GM23338 (cell line): ENCODE measurements at regions not wholly inside any gene's neighbourhood (a gene's known extent, or its start where the extent isn't known, plus 50 kb on each side); places are given as distances from the start of the nearest gene placed in this dataset.

ENCODE experiments used
- CREB1 ChIP-seq: fragments of 250-450 bp; sonication (Bioruptor Pico); IDR thresholded peaks from 2 replicates; pipeline ENCODE4 v1.5.0; 2020; ENCODE audit warnings: low read depth, mild to moderate bottlenecking, moderate library complexity
- EZH2 ChIP-seq: fragments of 200-600 bp; sonication (generic); IDR thresholded peaks from one replicate; pipeline ENCODE4 v1.8.0; 2017; ENCODE audit warnings: antibody characterized with exemption, mild to moderate bottlenecking, low read depth; ENCODE audit not compliant: unreplicated experiment
- EZH2phosphoT487 ChIP-seq: fragments of 200-600 bp; sonication (generic); IDR thresholded peaks from one replicate; pipeline ENCODE4 v1.8.1; 2018; ENCODE audit warnings: antibody characterized with exemption; ENCODE audit not compliant: unreplicated experiment
- JUNB ChIP-seq: IDR thresholded peaks from one replicate; pipeline ENCODE4 v1.6.1; 2016; ENCODE audit warnings: antibody characterized with exemption; ENCODE audit not compliant: unreplicated experiment
- POLR2AphosphoS5 ChIP-seq: IDR thresholded peaks from 2 replicates; pipeline ENCODE4 v1.6.1; 2016; ENCODE audit warnings: antibody characterized with exemption, low read depth
- STAT1 ChIP-seq: IDR thresholded peaks from one replicate; pipeline ENCODE4 v1.6.1; 2016; ENCODE audit warnings: antibody characterized with exemption; ENCODE audit not compliant: unreplicated experiment
- TF ChIP-seq, protein P1 (sequence below), 2 experiments: fragments of 200-600 bp in 1 of 2; sonication (generic) in 1 of 2; conservative IDR thresholded peaks; 2 replicates each; pipeline versions ENCODE4 v1.5.1 to v1.6.1; 2016 to 2017; ENCODE audit warnings: antibody characterized with exemption in 2 of 2, low read depth in 2 of 2, mild to moderate bottlenecking in 2 of 2, moderate library complexity in 1 of 2
- TF ChIP-seq, protein P2 (sequence below): IDR thresholded peaks from 2 replicates; pipeline ENCODE4 v1.6.1; 2016; ENCODE audit warnings: antibody characterized with exemption
- TF ChIP-seq, protein P3 (sequence below): IDR thresholded peaks from one replicate; pipeline ENCODE4 v1.6.1; 2018; ENCODE audit warnings: antibody characterized with exemption; ENCODE audit not compliant: unreplicated experiment
- TF ChIP-seq, protein P4 (sequence below): fragments of 250-450 bp; sonication (Bioruptor Pico); IDR thresholded peaks from 2 replicates; pipeline ENCODE4 v1.5.0; 2020; ENCODE audit warnings: mild to moderate bottlenecking, moderate library complexity

DNA sequence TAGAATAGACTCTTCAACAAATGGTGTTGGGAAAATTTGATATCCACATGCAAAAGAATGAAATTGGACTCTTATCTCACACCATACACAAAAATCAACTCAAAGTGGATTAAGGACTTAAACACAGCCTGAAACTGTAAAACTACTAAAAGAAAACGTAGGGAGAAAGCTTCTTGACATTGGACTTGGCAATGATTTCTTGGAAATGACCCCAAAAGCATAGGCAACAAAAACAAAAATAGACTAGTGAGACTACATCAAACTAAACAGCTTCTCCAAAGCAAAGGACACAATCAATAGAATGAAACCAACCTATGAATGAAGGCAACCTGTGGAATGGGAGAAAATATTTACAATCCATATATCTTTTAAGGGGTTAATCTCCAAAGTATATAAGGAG is 94.7 kb upstream of the INTU start:
- TF ChIP-seq, protein P1, sequence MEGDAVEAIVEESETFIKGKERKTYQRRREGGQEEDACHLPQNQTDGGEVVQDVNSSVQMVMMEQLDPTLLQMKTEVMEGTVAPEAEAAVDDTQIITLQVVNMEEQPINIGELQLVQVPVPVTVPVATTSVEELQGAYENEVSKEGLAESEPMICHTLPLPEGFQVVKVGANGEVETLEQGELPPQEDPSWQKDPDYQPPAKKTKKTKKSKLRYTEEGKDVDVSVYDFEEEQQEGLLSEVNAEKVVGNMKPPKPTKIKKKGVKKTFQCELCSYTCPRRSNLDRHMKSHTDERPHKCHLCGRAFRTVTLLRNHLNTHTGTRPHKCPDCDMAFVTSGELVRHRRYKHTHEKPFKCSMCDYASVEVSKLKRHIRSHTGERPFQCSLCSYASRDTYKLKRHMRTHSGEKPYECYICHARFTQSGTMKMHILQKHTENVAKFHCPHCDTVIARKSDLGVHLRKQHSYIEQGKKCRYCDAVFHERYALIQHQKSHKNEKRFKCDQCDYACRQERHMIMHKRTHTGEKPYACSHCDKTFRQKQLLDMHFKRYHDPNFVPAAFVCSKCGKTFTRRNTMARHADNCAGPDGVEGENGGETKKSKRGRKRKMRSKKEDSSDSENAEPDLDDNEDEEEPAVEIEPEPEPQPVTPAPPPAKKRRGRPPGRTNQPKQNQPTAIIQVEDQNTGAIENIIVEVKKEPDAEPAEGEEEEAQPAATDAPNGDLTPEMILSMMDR (conservative IDR thresholded peaks at IDR 0.05; ENCODE audit: low read depth in 2 of 2), result no peak
- no peak for TF ChIP-seq EZH2
- no peak for TF ChIP-seq POLR2AphosphoS5
- no peak for TF ChIP-seq CREB1 (CRISPR knock-in tag)
- no peak for TF ChIP-seq STAT1
- TF ChIP-seq, protein P2, sequence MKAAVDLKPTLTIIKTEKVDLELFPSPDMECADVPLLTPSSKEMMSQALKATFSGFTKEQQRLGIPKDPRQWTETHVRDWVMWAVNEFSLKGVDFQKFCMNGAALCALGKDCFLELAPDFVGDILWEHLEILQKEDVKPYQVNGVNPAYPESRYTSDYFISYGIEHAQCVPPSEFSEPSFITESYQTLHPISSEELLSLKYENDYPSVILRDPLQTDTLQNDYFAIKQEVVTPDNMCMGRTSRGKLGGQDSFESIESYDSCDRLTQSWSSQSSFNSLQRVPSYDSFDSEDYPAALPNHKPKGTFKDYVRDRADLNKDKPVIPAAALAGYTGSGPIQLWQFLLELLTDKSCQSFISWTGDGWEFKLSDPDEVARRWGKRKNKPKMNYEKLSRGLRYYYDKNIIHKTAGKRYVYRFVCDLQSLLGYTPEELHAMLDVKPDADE, result no peak
- TF ChIP-seq EZH2phosphoT487, result no peak
- TF ChIP-seq JUNB, result no peak
- TF ChIP-seq, protein P3, sequence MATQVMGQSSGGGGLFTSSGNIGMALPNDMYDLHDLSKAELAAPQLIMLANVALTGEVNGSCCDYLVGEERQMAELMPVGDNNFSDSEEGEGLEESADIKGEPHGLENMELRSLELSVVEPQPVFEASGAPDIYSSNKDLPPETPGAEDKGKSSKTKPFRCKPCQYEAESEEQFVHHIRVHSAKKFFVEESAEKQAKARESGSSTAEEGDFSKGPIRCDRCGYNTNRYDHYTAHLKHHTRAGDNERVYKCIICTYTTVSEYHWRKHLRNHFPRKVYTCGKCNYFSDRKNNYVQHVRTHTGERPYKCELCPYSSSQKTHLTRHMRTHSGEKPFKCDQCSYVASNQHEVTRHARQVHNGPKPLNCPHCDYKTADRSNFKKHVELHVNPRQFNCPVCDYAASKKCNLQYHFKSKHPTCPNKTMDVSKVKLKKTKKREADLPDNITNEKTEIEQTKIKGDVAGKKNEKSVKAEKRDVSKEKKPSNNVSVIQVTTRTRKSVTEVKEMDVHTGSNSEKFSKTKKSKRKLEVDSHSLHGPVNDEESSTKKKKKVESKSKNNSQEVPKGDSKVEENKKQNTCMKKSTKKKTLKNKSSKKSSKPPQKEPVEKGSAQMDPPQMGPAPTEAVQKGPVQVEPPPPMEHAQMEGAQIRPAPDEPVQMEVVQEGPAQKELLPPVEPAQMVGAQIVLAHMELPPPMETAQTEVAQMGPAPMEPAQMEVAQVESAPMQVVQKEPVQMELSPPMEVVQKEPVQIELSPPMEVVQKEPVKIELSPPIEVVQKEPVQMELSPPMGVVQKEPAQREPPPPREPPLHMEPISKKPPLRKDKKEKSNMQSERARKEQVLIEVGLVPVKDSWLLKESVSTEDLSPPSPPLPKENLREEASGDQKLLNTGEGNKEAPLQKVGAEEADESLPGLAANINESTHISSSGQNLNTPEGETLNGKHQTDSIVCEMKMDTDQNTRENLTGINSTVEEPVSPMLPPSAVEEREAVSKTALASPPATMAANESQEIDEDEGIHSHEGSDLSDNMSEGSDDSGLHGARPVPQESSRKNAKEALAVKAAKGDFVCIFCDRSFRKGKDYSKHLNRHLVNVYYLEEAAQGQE, result no peak
- TF ChIP-seq, protein P4, sequence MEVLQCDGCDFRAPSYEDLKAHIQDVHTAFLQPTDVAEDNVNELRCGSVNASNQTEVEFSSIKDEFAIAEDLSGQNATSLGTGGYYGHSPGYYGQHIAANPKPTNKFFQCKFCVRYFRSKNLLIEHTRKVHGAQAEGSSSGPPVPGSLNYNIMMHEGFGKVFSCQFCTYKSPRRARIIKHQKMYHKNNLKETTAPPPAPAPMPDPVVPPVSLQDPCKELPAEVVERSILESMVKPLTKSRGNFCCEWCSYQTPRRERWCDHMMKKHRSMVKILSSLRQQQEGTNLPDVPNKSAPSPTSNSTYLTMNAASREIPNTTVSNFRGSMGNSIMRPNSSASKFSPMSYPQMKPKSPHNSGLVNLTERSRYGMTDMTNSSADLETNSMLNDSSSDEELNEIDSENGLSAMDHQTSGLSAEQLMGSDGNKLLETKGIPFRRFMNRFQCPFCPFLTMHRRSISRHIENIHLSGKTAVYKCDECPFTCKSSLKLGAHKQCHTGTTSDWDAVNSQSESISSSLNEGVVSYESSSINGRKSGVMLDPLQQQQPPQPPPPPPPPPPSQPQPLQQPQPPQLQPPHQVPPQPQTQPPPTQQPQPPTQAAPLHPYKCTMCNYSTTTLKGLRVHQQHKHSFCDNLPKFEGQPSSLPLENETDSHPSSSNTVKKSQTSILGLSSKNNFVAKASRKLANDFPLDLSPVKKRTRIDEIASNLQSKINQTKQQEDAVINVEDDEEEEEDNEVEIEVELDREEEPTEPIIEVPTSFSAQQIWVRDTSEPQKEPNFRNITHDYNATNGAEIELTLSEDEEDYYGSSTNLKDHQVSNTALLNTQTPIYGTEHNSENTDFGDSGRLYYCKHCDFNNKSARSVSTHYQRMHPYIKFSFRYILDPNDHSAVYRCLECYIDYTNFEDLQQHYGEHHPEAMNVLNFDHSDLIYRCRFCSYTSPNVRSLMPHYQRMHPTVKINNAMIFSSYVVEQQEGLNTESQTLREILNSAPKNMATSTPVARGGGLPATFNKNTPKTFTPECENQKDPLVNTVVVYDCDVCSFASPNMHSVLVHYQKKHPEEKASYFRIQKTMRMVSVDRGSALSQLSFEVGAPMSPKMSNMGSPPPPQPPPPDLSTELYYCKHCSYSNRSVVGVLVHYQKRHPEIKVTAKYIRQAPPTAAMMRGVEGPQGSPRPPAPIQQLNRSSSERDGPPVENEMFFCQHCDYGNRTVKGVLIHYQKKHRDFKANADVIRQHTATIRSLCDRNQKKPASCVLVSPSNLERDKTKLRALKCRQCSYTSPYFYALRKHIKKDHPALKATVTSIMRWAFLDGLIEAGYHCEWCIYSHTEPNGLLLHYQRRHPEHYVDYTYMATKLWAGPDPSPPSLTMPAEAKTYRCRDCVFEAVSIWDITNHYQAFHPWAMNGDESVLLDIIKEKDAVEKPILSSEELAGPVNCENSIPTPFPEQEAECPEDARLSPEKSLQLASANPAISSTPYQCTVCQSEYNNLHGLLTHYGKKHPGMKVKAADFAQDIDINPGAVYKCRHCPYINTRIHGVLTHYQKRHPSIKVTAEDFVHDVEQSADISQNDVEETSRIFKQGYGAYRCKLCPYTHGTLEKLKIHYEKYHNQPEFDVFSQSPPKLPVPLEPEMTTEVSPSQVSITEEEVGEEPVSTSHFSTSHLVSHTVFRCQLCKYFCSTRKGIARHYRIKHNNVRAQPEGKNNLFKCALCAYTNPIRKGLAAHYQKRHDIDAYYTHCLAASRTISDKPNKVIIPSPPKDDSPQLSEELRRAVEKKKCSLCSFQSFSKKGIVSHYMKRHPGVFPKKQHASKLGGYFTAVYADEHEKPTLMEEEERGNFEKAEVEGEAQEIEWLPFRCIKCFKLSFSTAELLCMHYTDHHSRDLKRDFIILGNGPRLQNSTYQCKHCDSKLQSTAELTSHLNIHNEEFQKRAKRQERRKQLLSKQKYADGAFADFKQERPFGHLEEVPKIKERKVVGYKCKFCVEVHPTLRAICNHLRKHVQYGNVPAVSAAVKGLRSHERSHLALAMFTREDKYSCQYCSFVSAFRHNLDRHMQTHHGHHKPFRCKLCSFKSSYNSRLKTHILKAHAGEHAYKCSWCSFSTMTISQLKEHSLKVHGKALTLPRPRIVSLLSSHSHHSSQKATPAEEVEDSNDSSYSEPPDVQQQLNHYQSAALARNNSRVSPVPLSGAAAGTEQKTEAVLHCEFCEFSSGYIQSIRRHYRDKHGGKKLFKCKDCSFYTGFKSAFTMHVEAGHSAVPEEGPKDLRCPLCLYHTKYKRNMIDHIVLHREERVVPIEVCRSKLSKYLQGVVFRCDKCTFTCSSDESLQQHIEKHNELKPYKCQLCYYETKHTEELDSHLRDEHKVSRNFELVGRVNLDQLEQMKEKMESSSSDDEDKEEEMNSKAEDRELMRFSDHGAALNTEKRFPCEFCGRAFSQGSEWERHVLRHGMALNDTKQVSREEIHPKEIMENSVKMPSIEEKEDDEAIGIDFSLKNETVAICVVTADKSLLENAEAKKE (CRISPR knock-in tag), result no peak
